ENCODE measurements at regions not wholly inside any gene's neighbourhood (a gene's known extent, or its start where the extent isn't known, plus 50 kb on each side); places are given as distances from the start of the nearest gene placed in this dataset.

DNA sequence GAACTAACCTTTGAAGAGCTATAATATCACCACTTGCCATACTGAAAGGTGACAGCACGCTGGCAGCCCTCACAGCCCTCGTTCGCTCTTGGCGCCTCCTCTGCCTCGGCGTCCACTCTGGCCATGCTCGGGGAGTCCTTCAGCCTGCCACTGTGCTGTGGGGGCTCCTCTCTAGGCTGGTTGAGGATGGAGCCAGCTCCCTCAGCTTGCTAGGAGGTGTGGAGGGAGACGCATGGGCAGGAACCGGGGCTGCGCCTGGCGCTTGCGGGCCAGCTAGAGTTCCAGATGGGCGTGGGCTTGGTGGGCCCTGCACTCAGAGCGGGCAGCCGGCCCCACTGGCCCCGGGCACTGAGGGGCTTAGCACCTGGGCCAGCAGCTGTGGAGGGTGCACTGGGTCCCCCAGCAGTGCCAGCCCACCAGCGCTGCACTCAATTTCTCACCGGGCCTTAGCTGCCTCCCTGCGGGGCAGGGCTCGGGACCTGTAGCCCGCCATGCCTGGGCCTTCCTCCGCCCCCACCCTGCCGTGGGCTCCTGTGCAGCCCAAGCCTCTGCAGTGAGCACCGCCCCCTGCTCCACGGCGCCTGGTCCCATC, 329.7 kb downstream of the LMBRD1 start:
- TF ChIP-seq, protein P1, sequence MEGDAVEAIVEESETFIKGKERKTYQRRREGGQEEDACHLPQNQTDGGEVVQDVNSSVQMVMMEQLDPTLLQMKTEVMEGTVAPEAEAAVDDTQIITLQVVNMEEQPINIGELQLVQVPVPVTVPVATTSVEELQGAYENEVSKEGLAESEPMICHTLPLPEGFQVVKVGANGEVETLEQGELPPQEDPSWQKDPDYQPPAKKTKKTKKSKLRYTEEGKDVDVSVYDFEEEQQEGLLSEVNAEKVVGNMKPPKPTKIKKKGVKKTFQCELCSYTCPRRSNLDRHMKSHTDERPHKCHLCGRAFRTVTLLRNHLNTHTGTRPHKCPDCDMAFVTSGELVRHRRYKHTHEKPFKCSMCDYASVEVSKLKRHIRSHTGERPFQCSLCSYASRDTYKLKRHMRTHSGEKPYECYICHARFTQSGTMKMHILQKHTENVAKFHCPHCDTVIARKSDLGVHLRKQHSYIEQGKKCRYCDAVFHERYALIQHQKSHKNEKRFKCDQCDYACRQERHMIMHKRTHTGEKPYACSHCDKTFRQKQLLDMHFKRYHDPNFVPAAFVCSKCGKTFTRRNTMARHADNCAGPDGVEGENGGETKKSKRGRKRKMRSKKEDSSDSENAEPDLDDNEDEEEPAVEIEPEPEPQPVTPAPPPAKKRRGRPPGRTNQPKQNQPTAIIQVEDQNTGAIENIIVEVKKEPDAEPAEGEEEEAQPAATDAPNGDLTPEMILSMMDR (IDR thresholded peaks at IDR 0.05), result no peak
- no peak for TF ChIP-seq ZFX (IDR thresholded peaks at IDR 0.05; ENCODE audit: borderline replicate concordance)

Measured in 22Rv1 (cell line).